ENCODE measurements at regions not wholly inside any gene's neighbourhood (a gene's known extent, or its start where the extent isn't known, plus 50 kb on each side); places are given as distances from the start of the nearest gene placed in this dataset.

GRCh38 chr15:92831655-92832328 lies 68.3 kb upstream of the CHD2 start (continued):
- TF ChIP-seq ZBTB33 (IDR thresholded peaks at IDR 0.05) (no peak), SMAD1 (IDR thresholded peaks at IDR 0.05; ENCODE audit: low read depth, partially characterized antibody) (peak; percentile 59), CBX5 (IDR thresholded peaks at IDR 0.05; ENCODE audit: low read depth) (peak; percentile 83; the same call in 1 of the 2 replicates), LARP7 (IDR thresholded peaks at IDR 0.05) (0 out of 2 replicates have a peak, but pooled peaks have one; percentile 60), WRNIP1 (IDR thresholded peaks at IDR 0.05; ENCODE audit: borderline replicate concordance, low read depth, low read length) (no peak)

- ChIA-PET SMC1A (ENCODE audit: uncharacterized antibody, unreplicated experiment) (interaction anchor here (0.6 to 6.8 kb wide), 18 partner anchors 9 to 95 kb away, joined by 3 to 122 read pairs (median 18); partner anchors contain the start of gene CHD2), CTCF (interaction anchor here (1.1 to 4.6 kb wide), 10 partner anchors 11 to 84 kb away, joined by 3 to 54 read pairs (median 11); partner anchors contain the start of gene CHD2), RAD21 (ENCODE audit: unreplicated experiment) (interaction anchor here (0.8 to 6.2 kb wide), 15 partner anchors 11 to 88 kb away, joined by 3 to 135 read pairs (median 11); partner anchors contain the start of gene CHD2), POLR2A (interaction anchor here (0.7 to 6.6 kb wide), 9 partner anchors 10 to 1444 kb away, joined by 4 to 134 read pairs (median 38); partner anchors contain the start of gene CHD2)
- Histone ChIP-seq H3K27me3 (replicated peaks in 1 of 2; ENCODE audit: control insufficient read depth in 2 of 2, insufficient read depth in 2 of 2, low read length in 1 of 2) (no peaks in the 10 kb centered on the region), H4K20me1 (ENCODE audit: control insufficient read depth, insufficient read depth) (no peaks in the 10 kb centered on the region), H3K4me2 (ENCODE audit: control insufficient read depth, insufficient read depth) (peak overlapping the region; percentile 94), H3K4me3 (peak overlapping the region; percentile 40; the same call in 1 of the 2 replicates), H3K9me3 (replicated peaks; ENCODE audit: control insufficient read depth, insufficient read depth, low read length) (no peaks in the 10 kb centered on the region), H3K79me2 (ENCODE audit: control insufficient read depth, insufficient read depth, low read length) (peaks cover 3% of the 10 kb centered on the region), H3K27ac (ENCODE audit: control insufficient read depth, insufficient read depth) (peak overlapping the region; percentile 95), H3K9ac (ENCODE audit: control insufficient read depth, insufficient read depth, low read length) (peak overlapping the region; percentile 77), H3K36me3 (ENCODE audit: control insufficient read depth in 2 of 2, insufficient read depth in 2 of 2, low read length in 1 of 2) (no peaks in the 10 kb centered on the region), H3K4me1 (ENCODE audit: control insufficient read depth, insufficient read depth, low read length) (peaks cover 41% of the 10 kb centered on the region), H2AFZ (ENCODE audit: control insufficient read depth, low read depth, low read length) (peak overlapping the region; percentile 22; the same call in 1 of the 2 replicates)
- no peak for FAIRE-seq
- ATAC-seq, result 0 out of 3 replicates have a peak, but pooled peaks have one; percentile 2
- in situ Hi-C loops (cut with MboI), result no loop called here
- intact Hi-C loops (cut with micrococcal nuclease; ENCODE audit: unreplicated experiment), result no loop called here
- WGBS (ENCODE audit: insufficient coverage, insufficient replicate concordance, low lambda C conversion rate, missing lambda C conversion rate), result 42% methylated on average over 4 of the region's 4 CpGs
- TF ChIP-seq PBX3 (IDR thresholded peaks at IDR 0.05; ENCODE audit: insufficient replicate concordance, low read depth, low read length) (peak; percentile 35), ATF2 (IDR thresholded peaks at IDR 0.05; ENCODE audit: low read length) (no peak), EZH2 (IDR thresholded peaks at IDR 0.05; ENCODE audit: borderline replicate concordance, control insufficient read depth, low read depth, low read length) (no peak), GABPA (IDR thresholded peaks at IDR 0.05; ENCODE audit: low read depth) (no peak), POLR2A (IDR thresholded peaks at IDR 0.05; ENCODE audit: low read depth, low read length) (no peak), FOXK2 (IDR thresholded peaks at IDR 0.05) (no peak), PKNOX1 (IDR thresholded peaks at IDR 0.05) (peak; percentile 80), ZNF207 (IDR thresholded peaks at IDR 0.05; ENCODE audit: borderline replicate concordance) (no peak), SMARCA5 (IDR thresholded peaks at IDR 0.05) (no peak), NFIC (IDR thresholded peaks at IDR 0.05; ENCODE audit: low read depth, low read length) (no peak), ATF7 (IDR thresholded peaks at IDR 0.05; ENCODE audit: low read depth) (no peak), POU2F2 (IDR thresholded peaks at IDR 0.05; ENCODE audit: borderline replicate concordance, low read depth, low read length) (no peak)
- DNase-seq (ENCODE audit: low read depth, low spot score), result no peak
- no TSS peak for BruUV-seq (replicated peaks)
Observed at GRCh38 chr15:92833106-92833433, 67.1 kb upstream of the CHD2 start.
